HG03457 (cell line): ENCODE measurements at regions not wholly inside any gene's neighbourhood (a gene's known extent, or its start where the extent isn't known, plus 50 kb on each side); places are given as distances from the start of the nearest gene placed in this dataset.

ENCODE experiments used
- ATAC-seq: cut with Tn5 transposase; IDR thresholded peaks from one replicate; pipeline ENCODE4 v1.9.1; 2021; ENCODE audit warnings: moderate number of reproducible peaks; ENCODE audit not compliant: unreplicated experiment

GRCh38 chr12:124184456-124184855 is 110.4 kb upstream of the RFLNA start:
- no peak for ATAC-seq

- ATAC-seq = no peak
Measured at GRCh38 chr12:124185971-124186686, 108.8 kb upstream of the RFLNA start.

GRCh38 chr12:124188084-124188483 is 106.8 kb upstream of the RFLNA start:
- no peak for ATAC-seq

- ATAC-seq = no peak
Measured at GRCh38 chr12:124188561-124189405, 106.1 kb upstream of the RFLNA start.

GRCh38 chr12:124190312-124191023 is 104.4 kb upstream of the RFLNA start:
- no peak for ATAC-seq

- no peak for ATAC-seq
Measured at GRCh38 chr12:124191024-124191359, 103.9 kb upstream of the RFLNA start.

GRCh38 chr12:124191966-124192365 is 102.9 kb upstream of the RFLNA start:
- ATAC-seq = no peak

GRCh38 chr12:124194264-124194892 is 100.5 kb upstream of the RFLNA start:
- no peak for ATAC-seq

GRCh38 chr12:124194893-124195566 is 99.9 kb upstream of the RFLNA start:
- ATAC-seq = no peak

GRCh38 chr12:124195567-124195942 is 99.3 kb upstream of the RFLNA start:
- ATAC-seq = no peak

GRCh38 chr12:124196236-124196635 is 98.7 kb upstream of the RFLNA start:
- no peak for ATAC-seq

GRCh38 chr12:124201248-124201647 is 93.6 kb upstream of the RFLNA start:
- no peak for ATAC-seq

- ATAC-seq = no peak
Measured at GRCh38 chr12:124203176-124203575, 91.7 kb upstream of the RFLNA start.

GRCh38 chr12:124205405-124205804 is 89.5 kb upstream of the RFLNA start:
- no peak for ATAC-seq

GRCh38 chr12:124207049-124207448 is 87.8 kb upstream of the RFLNA start:
- ATAC-seq = no peak

- ATAC-seq = no peak
Measured at GRCh38 chr12:124207617-124208016, 87.3 kb upstream of the RFLNA start.

- ATAC-seq = no peak
Measured at GRCh38 chr12:124208489-124208888, 86.4 kb upstream of the RFLNA start.

GRCh38 chr12:124210991-124211577 is 83.8 kb upstream of the RFLNA start:
- no peak for ATAC-seq

- ATAC-seq = no peak
Measured at GRCh38 chr12:124211753-124212152, 83.1 kb upstream of the RFLNA start.

GRCh38 chr12:124213666-124214347 is 81.1 kb upstream of the RFLNA start:
- no peak for ATAC-seq
